T-helper 1 cell treated with Interleukin-12 subunit alpha and Interleukin-12 subunit beta and Interleukin-4 antibody, amounts not matched to agents 30 ng/mL and 1 ng/mL, for 36 hours (primary cell): ENCODE measurements at regions not wholly inside any gene's neighbourhood (a gene's known extent, or its start where the extent isn't known, plus 50 kb on each side); places are given as distances from the start of the nearest gene placed in this dataset.

Experiments
- intact Hi-C: fragments of 100-400 bp; cut with micrococcal nuclease; formaldehyde crosslinking; loops from one replicate; pipeline ENCODE4 v1.15.1; 2024

DNA sequence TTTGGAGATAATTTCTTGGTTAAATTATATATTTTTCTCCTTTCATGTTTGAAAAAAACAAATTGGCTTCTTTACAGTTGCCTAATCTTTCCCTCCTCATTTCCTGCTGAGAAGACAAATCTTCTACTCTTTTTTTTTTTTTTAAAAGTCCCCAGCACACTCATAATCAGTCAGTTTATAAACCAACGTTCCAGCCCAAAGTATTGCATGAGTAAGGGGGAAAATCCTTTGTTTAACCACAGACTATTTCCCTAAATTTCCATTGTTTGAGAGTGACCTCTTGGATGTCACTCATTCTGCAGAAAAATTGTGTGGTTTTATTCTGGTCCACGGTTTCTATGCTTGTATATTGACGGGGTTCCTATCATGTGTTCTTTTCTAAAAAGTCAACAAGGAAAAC is 55.1 kb upstream of the TLR4 start:
- intact Hi-C loops = loop anchor here (10.0 kb wide), 3 partner anchors 816 to 1906 kb away; partner anchors contain the start of gene BRINP1

DNA sequence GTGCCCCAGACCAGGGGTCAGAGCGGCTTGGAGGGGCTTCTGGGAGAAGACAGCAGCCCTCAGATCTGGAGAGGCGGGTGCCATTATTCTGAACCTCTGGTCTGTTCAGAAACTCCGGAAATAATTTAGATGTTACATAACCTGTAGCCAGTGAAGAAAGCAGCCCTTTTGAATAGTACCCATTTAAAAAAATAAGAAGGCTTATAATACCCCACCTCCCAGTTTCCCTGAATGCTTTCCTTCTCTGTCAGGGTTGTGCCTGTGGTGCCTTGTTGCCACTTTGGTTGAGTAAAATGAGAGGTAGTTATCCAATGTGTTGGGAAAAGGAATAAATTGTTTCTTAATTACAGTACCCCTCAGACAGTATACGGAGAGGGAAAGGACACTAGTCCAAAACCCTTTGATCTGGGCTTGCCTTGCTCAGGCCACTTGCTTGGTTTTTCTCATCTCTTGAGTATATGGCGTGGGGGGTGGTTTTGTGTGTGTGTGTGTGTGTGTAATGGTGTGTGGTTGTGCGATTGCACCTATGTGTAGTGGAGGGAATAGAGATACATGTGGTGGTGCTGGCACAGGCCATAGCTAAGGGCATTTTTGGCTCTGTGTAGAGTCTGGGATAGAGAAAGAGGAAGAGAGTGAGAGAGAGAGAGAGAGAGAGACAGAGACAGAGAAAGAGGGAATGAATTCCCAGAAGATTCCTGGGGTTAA is 59.1 kb upstream of the TLR4 start:
- intact Hi-C loops = loop anchor here (1.0 to 10.0 kb wide), 6 partner anchors 138 to 1910 kb away; partner anchors contain the start of gene BRINP1

DNA sequence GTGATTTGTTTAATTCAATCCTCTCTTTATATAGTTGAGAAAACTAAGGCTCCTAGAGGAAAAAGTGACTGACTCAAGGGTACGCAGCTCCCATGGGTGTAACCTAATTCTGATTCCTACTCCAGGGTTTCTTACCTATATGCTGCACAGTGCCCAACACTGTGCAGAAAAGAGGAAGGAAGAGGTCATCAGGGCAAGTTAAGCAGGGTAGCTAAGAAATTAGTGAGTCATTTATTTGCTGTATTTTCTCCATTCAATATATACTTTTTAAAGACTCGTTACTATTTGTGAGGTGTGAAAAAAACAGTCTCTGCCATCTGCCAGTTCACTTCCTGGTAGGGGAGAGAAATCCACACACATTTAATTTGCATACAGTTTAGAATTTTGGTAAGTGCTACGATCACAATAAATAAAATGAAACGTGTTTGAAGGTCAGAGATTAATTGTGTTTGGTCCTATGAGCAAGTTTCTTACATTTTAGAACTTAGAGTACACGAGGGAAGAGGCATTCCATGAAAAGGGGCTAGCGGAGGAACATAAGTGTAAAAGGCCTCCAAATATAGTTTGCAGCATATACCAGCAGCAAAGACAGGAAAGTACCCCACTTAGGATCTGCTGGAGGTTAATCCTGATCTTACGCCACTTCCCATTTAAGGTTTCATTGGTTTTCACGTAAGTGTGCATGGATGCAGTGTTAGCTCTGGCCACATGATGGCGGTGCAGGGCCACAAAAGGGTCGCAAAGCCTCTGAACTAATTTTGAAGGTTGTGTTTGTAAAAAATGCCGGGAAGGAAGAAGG is 59.9 kb upstream of the TLR4 start:
- intact Hi-C loops = loop anchor here (1.0 to 10.0 kb wide), 6 partner anchors 139 to 1910 kb away; partner anchors contain the start of gene BRINP1

DNA sequence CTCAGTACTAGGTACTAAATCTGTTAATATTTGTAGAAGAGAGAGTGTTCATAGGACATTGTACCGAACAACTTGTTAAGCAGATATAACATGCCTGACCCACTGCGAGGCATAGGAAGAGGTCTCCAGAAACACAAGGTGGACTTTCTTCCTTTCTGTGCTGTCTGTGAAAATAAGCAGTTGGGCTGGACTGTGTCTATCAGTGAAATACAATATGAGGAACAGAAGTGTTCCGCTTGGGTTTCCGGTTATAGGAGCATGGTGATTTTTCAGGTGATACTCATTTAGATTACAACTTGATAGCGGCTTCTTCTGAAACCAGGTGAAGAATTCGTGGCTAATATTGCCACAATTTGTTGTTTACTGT is 60.9 kb upstream of the TLR4 start:
- intact Hi-C loops = loop anchor here (10.0 kb wide), 3 partner anchors 822 to 1912 kb away; partner anchors contain the start of gene BRINP1

DNA sequence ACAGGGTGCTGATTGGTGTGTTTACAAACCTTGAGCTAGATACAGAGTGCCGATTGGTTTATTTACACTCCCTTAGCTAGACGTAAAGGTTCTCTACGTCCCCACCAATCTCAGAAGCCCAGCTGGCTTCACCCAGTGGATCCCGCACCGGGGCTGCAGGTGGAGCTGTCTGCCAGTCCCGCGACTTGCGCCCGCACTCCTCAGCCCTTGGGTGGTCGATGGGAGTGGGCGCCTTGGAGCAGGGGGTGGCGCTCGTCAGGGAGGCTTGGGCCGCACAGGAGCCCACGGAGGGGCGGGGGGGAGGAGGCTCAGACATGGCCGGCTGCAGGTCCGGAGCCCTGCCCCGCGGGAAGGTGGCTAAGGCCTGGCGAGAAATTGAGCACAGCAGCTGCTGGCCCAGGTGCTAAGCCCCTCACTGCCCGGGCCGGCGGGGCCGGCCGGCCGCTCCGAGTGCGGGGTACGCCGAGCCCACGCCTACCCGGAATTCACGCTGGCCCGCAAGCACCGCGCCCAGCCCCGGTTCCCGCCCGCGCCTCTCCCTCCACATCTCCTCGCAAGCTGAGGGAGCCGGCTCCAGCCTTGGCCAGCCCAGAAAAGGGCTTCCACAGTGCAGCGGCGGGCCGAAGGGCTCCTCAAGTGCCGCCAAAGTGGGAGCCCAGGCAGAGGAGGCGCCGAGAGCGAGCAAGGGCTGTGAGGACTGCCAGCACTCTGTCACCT is 61.5 kb upstream of the TLR4 start:
- intact Hi-C loops = loop anchor here (10.0 kb wide), 3 partner anchors 822 to 1912 kb away; partner anchors contain the start of gene BRINP1

DNA sequence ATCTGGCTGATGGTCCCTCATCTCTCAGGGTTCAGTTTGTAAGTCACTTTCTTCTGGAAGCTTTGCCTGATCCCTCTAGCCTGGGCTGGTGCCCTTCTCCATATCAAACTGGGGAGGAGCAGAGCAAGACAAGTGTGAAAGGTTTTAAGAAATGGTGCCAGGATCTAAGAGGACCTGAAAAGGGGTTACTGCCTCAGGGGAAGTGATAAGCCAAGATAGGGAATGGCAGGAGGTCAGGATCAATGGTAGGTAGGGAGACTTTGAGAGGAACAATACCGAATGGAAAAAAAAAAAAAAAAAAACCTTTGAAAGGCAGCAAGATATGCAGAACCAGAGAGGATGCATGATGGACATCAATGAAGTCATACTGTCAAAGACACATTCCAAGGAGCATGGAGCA is 67.5 kb upstream of the TLR4 start:
- intact Hi-C loops = no loop called here

DNA sequence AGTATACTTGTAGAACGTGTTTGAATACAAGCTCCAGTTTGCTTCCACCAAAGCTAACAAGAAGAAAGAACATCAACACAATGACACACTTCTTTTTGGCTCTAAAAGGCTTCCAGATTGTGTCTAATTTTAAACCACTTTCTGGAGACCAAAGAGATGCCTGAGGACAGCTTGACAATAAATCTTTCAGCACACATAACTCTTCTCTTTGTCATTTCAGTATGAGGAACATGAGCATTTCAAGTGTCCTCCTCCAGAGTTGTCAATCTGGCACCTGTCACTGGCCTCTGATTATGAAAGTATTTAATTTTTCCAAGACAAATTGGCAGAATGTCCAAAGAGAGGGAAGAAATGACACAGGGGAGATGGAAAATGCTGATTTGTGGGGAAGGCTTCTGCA is 79.0 kb upstream of the TLR4 start:
- intact Hi-C loops = no loop called here

DNA sequence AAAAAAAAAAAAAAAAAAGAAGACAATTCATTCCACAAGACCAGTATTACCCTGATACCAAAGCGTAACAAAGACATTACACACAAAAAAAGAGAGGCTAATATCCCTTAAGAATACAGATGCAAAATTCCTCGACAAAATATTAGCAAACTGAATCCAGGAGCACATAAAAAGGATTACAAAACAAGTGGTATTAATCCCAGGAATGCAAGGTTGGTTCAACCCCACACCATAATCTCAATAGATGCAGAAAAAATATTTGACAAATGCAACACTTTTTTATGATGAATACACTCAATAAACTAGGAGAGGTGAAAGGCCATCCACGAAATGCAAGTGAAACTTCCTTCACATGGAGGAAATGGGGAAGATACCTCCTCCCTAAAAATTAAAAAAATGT is 80.1 kb upstream of the TLR4 start:
- intact Hi-C loops = no loop called here

DNA sequence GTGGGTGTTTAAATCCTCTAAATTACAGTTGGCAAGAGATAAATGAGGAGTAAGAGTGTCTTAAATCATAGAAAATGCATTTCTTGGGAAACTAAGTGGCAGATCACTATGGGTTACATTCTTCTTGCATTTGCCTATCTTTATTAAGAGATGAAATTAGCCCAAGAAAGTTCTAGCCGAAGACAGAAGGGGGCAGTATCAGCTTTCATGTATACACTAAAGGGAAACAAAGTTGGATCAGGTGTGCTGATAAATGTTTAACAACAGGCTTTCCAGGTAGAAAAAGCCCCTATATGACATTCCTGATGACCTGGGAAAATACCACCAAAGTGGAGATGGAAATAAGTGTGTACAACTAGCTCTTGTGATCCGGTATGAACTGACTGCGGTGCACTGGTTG is 81.9 kb upstream of the TLR4 start:
- intact Hi-C loops = no loop called here

DNA sequence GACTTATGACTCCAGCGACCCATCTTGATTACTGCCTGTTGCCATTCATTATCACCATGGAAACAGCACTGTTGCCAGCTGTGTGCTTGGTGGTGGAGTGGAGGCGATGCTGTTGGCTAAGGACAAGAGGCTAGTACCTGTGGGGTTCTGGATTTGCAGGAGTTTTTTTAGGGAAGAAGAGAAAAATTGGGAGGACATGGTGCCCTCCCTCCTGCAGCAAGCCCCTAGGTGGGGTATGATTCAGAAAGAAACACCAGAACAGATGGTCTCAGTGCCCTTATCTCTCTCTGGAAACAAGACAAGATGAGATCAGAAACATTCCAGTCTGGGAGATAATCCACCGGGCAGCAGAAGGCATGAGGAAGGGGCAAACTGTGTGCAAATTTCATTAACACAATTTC is 87.8 kb upstream of the TLR4 start:
- intact Hi-C loops = no loop called here

DNA sequence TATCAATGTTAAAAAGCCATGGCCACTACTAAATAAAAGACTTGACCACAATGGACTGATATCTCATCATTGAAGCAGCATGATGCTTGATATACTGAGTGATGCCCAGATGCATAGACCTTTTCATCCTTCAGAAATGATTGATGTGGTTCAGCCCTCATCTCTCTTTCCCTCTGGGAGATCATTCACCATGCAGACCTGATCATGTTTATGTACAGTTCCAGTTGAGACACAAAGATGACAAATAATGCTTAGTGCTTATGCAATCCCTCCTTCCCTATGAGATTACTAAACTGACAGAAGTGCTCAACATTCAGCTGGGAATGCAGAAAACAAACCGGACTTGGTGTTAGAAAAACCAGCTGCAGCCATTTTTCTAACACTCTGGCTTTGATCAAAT is 91.9 kb upstream of the TLR4 start:
- intact Hi-C loops = no loop called here

DNA sequence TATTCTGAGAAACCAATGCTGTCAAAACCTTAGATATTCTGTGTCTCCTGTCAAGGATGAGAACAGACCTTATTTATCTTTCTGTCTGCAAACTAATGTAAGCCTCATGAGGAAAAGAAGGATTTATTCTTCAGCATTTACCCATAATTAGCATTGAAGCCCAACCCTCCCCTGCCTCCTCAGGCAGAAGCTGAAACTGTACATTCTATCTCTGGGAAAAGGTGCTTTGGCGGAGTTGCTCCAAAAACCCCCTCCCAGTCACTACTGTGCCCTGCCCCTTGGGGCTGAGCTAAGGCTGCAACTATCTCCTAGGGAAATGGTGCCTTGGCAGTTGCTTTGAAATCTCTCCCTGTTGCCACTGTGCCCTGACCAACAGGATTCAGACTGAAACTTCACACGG is 106.2 kb upstream of the TLR4 start:
- intact Hi-C loops = no loop called here

DNA sequence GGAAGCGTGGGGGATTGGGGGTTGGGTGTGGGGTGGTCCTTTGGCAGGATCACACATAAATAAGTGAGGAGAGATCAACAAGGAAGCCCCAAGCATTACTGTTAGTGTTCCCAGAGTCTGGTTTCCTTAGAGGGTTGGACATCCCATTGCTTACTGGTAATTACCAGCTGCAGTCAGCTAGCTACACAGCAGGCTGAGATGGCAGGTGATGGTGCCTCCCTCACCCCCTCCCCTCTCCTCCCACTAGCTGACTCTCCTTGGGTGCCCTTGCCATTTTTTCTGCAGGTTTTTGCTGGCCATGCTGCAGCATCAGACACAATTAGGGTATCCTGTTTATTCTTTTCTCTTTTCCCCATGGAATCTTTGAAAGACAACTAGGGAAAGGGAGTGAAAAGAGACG is 107.5 kb upstream of the TLR4 start:
- intact Hi-C loops = no loop called here

DNA sequence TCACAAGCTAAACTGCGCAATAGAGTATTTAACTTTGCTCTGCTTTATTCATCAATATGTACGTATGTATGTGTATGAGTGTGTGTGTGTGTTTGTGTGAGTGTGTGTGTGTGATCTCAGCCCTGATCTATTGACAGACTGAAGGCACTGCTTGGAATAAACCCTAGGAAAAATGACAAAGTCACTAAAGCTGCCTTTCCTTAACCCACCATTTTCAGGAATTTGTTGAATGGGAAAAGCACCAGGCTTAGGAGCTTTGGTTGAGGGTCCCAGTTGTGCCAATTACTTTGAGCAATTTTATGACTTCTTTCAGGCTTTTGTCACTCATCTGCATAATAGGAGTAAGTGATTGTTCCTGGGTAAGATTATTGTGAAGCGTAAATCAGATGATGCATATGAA is 108.6 kb upstream of the TLR4 start:
- intact Hi-C loops = no loop called here

DNA sequence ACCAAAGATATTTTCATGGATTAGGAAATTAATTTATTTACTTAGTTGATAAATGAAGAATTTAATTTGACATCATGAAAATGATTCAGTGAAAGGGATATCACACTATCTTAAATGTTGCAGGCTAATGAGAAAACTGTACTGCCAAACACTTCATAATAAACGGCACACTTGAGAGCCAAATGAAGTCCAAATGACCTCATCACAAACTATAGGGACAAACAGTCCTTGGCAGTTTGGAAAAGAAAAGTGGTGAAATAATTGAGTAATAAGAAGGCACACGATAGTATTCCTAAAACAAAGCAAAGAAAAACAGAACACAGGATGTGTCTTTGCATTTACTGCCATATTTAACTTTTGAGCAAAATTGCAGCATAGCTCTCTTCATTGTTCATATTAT is 116.9 kb upstream of the TLR4 start:
- intact Hi-C loops = no loop called here

DNA sequence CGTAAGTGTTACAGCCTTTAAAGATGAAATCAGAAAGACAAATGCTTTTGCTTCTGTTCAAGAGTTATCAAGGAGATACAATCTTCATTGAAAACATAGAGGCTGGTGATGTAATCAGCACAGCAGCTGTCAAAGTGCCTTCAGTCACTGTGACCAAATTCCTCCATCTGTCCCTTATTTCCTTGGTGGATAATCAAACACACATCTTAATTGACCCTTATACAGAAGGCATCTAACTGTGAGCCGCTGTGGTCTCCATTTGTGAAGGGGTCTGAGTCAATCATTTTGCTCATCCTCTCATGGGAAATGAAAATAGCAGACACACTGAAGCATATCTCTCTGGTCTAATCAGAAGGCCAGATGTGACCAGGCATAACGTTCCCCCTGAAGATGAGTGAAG is 130.1 kb upstream of the TLR4 start:
- intact Hi-C loops = no loop called here

DNA sequence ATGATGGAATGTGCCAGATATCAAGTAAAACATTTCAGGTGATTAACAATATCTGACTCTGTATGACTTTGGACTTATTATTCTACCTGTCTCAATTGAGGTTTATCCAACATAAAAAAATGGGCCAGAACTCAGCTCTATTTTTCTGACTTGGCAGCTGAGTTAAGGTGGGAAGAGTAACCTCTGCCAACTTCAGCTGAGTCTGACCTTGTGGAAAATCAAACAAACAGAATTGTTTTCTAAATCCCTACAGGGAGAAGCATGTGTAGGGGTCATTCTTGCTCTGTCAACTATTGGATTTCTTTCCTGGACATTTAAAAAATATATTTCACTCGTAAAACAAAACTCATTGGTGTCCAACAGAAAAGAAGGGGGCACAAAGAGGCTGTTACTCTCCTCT is 139.4 kb upstream of the TLR4 start:
- intact Hi-C loops = no loop called here

DNA sequence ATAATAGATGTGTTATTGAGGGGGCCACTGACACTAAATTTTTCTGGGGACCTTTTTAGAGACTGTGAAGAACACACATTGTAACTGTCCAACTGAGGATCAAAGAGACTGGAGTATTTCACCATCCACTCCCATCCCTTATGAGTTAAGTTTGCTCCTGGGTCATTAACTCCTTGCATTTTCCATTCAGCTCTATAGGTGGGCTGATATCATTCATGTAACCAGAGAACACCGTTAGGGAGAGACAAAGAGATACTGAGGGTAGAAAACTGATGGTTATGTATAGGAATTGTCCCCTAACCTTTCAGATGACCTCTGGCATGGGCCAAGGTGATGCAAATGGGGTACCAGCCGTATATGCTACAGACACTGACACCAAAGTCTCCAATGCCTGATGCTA is 142.4 kb upstream of the TLR4 start:
- intact Hi-C loops = no loop called here

DNA sequence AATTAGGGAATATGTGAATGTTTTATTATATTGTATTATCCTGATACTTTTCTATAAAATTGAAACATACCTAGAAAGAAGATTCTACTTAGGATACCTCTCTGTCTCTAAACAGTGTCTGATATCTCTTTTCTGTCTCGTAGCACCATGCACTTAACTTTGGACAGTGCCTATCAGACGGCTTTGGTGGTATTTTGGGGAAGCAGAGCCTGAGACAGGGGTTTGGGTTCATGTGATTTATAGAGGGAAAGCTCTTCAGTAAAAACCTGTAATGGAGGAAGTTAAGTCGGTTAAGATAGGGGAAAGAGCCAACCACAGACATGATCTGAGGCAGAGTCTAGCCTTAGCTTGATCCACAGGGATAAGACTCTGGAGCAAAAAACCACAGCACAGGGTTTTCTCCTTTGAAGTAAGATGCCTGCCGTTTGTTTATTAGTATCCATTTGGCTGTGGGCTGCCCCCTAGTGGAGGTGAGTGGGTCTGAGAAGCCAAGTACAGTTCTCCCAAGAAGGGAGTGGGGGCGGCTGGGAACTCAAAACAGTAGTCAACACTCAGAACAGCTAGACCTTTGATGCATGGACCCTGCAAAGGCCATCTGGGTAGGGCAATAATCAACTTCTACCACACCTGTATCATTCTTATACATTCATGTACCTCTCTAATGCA is 141.2 kb upstream of the ASTN2 start:
- intact Hi-C loops = loop anchor here (1.0 kb wide), 1 partner anchor 69 kb away; no protein-coding TSS in a partner anchor

DNA sequence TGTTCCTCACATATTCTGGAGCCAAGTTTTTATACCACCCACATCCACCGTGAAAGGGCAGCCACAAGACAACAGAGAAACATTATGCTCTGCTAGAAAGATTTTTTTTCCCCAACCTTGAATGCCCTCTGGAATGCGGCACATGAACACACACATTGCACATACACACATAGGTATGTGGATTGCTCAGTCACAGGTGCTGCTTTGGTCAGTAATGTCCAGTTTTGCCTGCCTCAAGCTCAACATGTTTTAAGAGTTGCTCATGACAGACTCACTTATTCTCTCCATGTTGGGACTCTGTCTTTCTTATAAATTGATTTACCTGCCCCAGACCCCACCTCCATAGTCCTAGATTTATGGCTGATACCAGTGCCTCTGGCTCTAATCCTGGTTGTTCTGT is 138.0 kb upstream of the ASTN2 start:
- intact Hi-C loops = no loop called here

DNA sequence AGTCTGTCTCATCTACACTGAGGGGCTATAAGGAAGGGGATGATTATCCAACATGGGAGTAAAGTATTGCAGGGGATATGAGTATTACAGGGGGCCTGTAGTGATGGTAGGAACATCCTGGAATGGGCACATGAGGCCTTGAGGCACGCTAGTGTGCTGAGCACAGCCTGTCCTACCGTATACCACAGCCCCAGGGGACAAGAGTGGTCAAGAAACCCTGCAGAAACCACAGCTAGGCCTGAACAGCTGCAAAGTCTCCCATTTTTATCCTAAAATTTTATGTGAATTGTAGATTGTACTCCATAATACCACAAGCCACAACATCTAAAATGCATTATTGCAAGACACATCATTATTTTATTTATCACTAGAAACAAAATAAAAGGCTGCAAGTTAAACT is 136.3 kb upstream of the ASTN2 start:
- intact Hi-C loops = no loop called here

DNA sequence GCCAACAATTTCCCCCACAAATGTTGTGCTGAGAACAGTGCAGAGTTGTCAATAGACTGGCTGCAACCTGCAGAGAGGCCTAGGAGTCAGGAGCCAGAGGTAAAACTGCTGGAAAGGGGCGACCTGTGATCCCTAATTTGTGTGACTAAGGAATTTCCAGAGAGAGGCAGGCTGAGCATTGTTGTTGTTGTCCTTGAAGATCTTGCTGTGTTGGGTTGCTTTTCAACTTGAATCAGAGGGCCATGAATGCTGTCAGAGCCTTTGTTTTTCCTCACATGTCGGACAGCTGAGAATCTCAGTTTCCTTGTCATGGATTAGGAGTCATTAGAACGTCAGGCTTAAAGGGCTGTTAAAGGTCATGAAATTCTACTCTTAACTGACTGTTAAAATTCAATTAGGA is 134.6 kb upstream of the ASTN2 start:
- intact Hi-C loops = no loop called here
